ENCODE measurements at regions not wholly inside any gene's neighbourhood (a gene's known extent, or its start where the extent isn't known, plus 50 kb on each side); places are given as distances from the start of the nearest gene placed in this dataset.

DNA sequence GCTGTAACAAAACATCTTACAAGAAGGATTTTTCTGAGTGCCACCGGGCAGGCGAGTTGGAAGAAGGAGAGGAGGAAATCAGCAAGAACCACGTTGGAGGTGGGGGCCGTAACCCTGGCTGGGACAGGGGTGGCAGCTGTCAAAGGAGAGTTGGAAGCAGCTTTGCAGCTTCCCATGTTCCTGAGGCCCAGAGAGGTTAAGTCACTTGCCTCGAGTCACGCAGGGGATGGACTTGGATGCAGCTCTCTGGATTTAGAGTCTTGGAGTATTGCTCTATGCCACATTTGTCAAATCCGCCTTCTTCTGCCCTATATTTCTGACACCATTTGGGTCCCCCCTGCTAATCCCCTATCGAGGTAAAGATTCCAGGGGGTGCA is 83.0 kb upstream of the CIBAR2 start:
- TF ChIP-seq POLR2A (IDR thresholded peaks at IDR 0.05) (no peak), CTCF (IDR thresholded peaks at IDR 0.05) (no peak)

All from uterus (tissue), 2 donors.